ENCODE measurements at regions not wholly inside any gene's neighbourhood (a gene's known extent, or its start where the extent isn't known, plus 50 kb on each side); places are given as distances from the start of the nearest gene placed in this dataset.

GRCh38 chrX:13123247-13123856 lies 78.9 kb upstream of the FAM9C start:
- Histone ChIP-seq H3K27me3 (ENCODE audit: control insufficient read depth, insufficient read depth, low read length) (no peaks in the 10 kb centered on the region), H3K36me3 (ENCODE audit: control insufficient read depth, insufficient read depth, low read length) (no peaks in the 10 kb centered on the region), H3K4me3 (ENCODE audit: low read depth, low read length) (peak overlapping the region; percentile 43), H3K9me3 (ENCODE audit: control insufficient read depth in 2 of 2, low read length in 2 of 2) (no peaks in the 10 kb centered on the region), H3K4me1 (ENCODE audit: control insufficient read depth, insufficient read depth, low read length, poor library complexity, severe bottlenecking) (peaks cover 15% of the 10 kb centered on the region), H3K27ac (ENCODE audit: insufficient read depth, low read length, poor library complexity, severe bottlenecking) (no peak overlapping the region)
- Mint-ChIP-seq H3K27ac (peak overlapping the region; percentile 32 to 92 (median 79)), H3K4me3 (peak overlapping the region; percentile 4 to 74 (median 58)), H3K9me3 (peaks cover 0 to 2% (median 0%) of the 10 kb centered on the region in 7 donors), H3K27me3 (no peaks in the 10 kb centered on the region), H3K36me3 (no peaks in the 10 kb centered on the region), H3K4me1 (peaks cover 17 to 42% (median 19%) of the 10 kb centered on the region in 4 donors)
- DNase-seq (no peak), ATAC-seq (ENCODE audit: low read depth in 2 of 2) (no peak)

- no peaks in the 10 kb centered on the region for H3K36me3 Mint-ChIP-seq
- Histone ChIP-seq H3K4me3 (ENCODE audit: low read depth, low read length) (no peak overlapping the region), H3K9me3 (ENCODE audit: control insufficient read depth in 2 of 2, low read length in 2 of 2) (no peaks in the 10 kb centered on the region), H3K27me3 (ENCODE audit: control insufficient read depth, insufficient read depth, low read length) (no peaks in the 10 kb centered on the region), H3K4me1 (ENCODE audit: control insufficient read depth, insufficient read depth, low read length, poor library complexity, severe bottlenecking) (peaks cover 15% of the 10 kb centered on the region), H3K27ac (ENCODE audit: insufficient read depth, low read length, poor library complexity, severe bottlenecking) (no peak overlapping the region), H3K36me3 (ENCODE audit: control insufficient read depth, insufficient read depth, low read length) (no peaks in the 10 kb centered on the region)
- H3K9me3 Mint-ChIP-seq, result peaks cover 0 to 5% (median 0%) of the 10 kb centered on the region in 7 donors
- no peaks in the 10 kb centered on the region for H3K27me3 Mint-ChIP-seq
- H3K27ac Mint-ChIP-seq, result no peak overlapping the region
- peaks cover 16 to 37% (median 18%) of the 10 kb centered on the region in 4 donors for H3K4me1 Mint-ChIP-seq
- ATAC-seq (ENCODE audit: low read depth in 2 of 2) (no peak), DNase-seq (no peak)
- H3K4me3 Mint-ChIP-seq, result peak overlapping the region in 1 of 4 donors; percentile 74
These were observed 76.7 kb upstream of the FAM9C start for GRCh38 chrX:13121020-13121555.

GRCh38 chrX:13120017-13120416 lies 75.6 kb upstream of the FAM9C start:
- no peak overlapping the region for H3K27ac ChIP-seq (ENCODE audit: insufficient read depth, low read length, poor library complexity, severe bottlenecking)
- H3K27ac Mint-ChIP-seq, result peak overlapping the region in 1 of 3 donors; percentile 21
- no peak overlapping the region for H3K4me3 ChIP-seq (ENCODE audit: low read depth, low read length)
- H3K9me3 Mint-ChIP-seq, result peaks cover 0 to 5% (median 0%) of the 10 kb centered on the region in 7 donors
- no peak overlapping the region for H3K4me3 Mint-ChIP-seq
- H3K27me3 Mint-ChIP-seq, result no peaks in the 10 kb centered on the region
- H3K4me1 ChIP-seq (ENCODE audit: control insufficient read depth, insufficient read depth, low read length, poor library complexity, severe bottlenecking), result peaks cover 15% of the 10 kb centered on the region
- H3K36me3 ChIP-seq (ENCODE audit: control insufficient read depth, insufficient read depth, low read length), result no peaks in the 10 kb centered on the region
- no peaks in the 10 kb centered on the region for H3K9me3 ChIP-seq (ENCODE audit: control insufficient read depth in 2 of 2, low read length in 2 of 2)
- peaks cover 16 to 30% (median 18%) of the 10 kb centered on the region in 4 donors for H3K4me1 Mint-ChIP-seq
- DNase-seq, result no peak
- no peaks in the 10 kb centered on the region for H3K36me3 Mint-ChIP-seq
- H3K27me3 ChIP-seq (ENCODE audit: control insufficient read depth, insufficient read depth, low read length), result no peaks in the 10 kb centered on the region
- ATAC-seq (ENCODE audit: low read depth in 2 of 2), result no peak

GRCh38 chrX:13119386-13119785 lies 75.0 kb upstream of the FAM9C start:
- no peaks in the 10 kb centered on the region for H3K27me3 Mint-ChIP-seq
- ATAC-seq (ENCODE audit: low read depth in 2 of 2) (no peak), DNase-seq (no peak)
- H3K36me3 Mint-ChIP-seq, result no peaks in the 10 kb centered on the region
- peaks cover 0 to 5% (median 0%) of the 10 kb centered on the region in 7 donors for H3K9me3 Mint-ChIP-seq
- no peak overlapping the region for H3K4me3 ChIP-seq (ENCODE audit: low read depth, low read length)
- H3K27me3 ChIP-seq (ENCODE audit: control insufficient read depth, insufficient read depth, low read length), result no peaks in the 10 kb centered on the region
- no peaks in the 10 kb centered on the region for H3K36me3 ChIP-seq (ENCODE audit: control insufficient read depth, insufficient read depth, low read length)
- peaks cover 11 to 26% (median 14%) of the 10 kb centered on the region in 4 donors for H3K4me1 Mint-ChIP-seq
- H3K27ac ChIP-seq (ENCODE audit: insufficient read depth, low read length, poor library complexity, severe bottlenecking), result no peak overlapping the region
- no peaks in the 10 kb centered on the region for H3K9me3 ChIP-seq (ENCODE audit: control insufficient read depth in 2 of 2, low read length in 2 of 2)
- no peak overlapping the region for H3K4me3 Mint-ChIP-seq
- no peak overlapping the region for H3K27ac Mint-ChIP-seq
- peaks cover 15% of the 10 kb centered on the region for H3K4me1 ChIP-seq (ENCODE audit: control insufficient read depth, insufficient read depth, low read length, poor library complexity, severe bottlenecking)

GRCh38 chrX:13115146-13115855 lies 70.9 kb upstream of the FAM9C start:
- Histone ChIP-seq H3K9me3 (ENCODE audit: control insufficient read depth in 2 of 2, low read length in 2 of 2) (no peaks in the 10 kb centered on the region), H3K36me3 (ENCODE audit: control insufficient read depth, insufficient read depth, low read length) (no peaks in the 10 kb centered on the region), H3K4me1 (ENCODE audit: control insufficient read depth, insufficient read depth, low read length, poor library complexity, severe bottlenecking) (no peaks in the 10 kb centered on the region), H3K27me3 (ENCODE audit: control insufficient read depth, insufficient read depth, low read length) (no peaks in the 10 kb centered on the region), H3K27ac (ENCODE audit: insufficient read depth, low read length, poor library complexity, severe bottlenecking) (no peak overlapping the region), H3K4me3 (ENCODE audit: low read depth, low read length) (no peak overlapping the region)
- no peak overlapping the region for H3K27ac Mint-ChIP-seq
- DNase-seq, result no peak
- ATAC-seq (ENCODE audit: low read depth in 2 of 2), result no peak
- H3K4me3 Mint-ChIP-seq, result no peak overlapping the region
- H3K4me1 Mint-ChIP-seq, result peaks cover 0 to 2% (median 0%) of the 10 kb centered on the region in 4 donors
- no peaks in the 10 kb centered on the region for H3K27me3 Mint-ChIP-seq
- no peaks in the 10 kb centered on the region for H3K36me3 Mint-ChIP-seq
- H3K9me3 Mint-ChIP-seq, result peaks cover 0 to 7% (median 0%) of the 10 kb centered on the region in 7 donors

GRCh38 chrX:13112499-13112898 lies 68.1 kb upstream of the FAM9C start:
- Histone ChIP-seq H3K36me3 (ENCODE audit: control insufficient read depth, insufficient read depth, low read length) (no peaks in the 10 kb centered on the region), H3K4me1 (ENCODE audit: control insufficient read depth, insufficient read depth, low read length, poor library complexity, severe bottlenecking) (no peaks in the 10 kb centered on the region), H3K4me3 (ENCODE audit: low read depth, low read length) (no peak overlapping the region), H3K27me3 (ENCODE audit: control insufficient read depth, insufficient read depth, low read length) (no peaks in the 10 kb centered on the region), H3K9me3 (ENCODE audit: control insufficient read depth in 2 of 2, low read length in 2 of 2) (no peaks in the 10 kb centered on the region), H3K27ac (ENCODE audit: insufficient read depth, low read length, poor library complexity, severe bottlenecking) (no peak overlapping the region)
- H3K4me3 Mint-ChIP-seq, result no peak overlapping the region
- no peaks in the 10 kb centered on the region for H3K36me3 Mint-ChIP-seq
- H3K9me3 Mint-ChIP-seq, result peaks cover 0 to 6% (median 0%) of the 10 kb centered on the region in 7 donors
- DNase-seq (no peak), ATAC-seq (ENCODE audit: low read depth in 2 of 2) (no peak)
- no peak overlapping the region for H3K27ac Mint-ChIP-seq
- peaks cover 0 to 2% (median 0%) of the 10 kb centered on the region in 4 donors for H3K4me1 Mint-ChIP-seq
- no peaks in the 10 kb centered on the region for H3K27me3 Mint-ChIP-seq

GRCh38 chrX:13110433-13111324 lies 66.3 kb upstream of the FAM9C start:
- H3K27me3 ChIP-seq (ENCODE audit: control insufficient read depth, insufficient read depth, low read length), result no peaks in the 10 kb centered on the region
- Mint-ChIP-seq H3K9me3 (peaks cover 0 to 1% (median 0%) of the 10 kb centered on the region in 7 donors), H3K27ac (no peak overlapping the region), H3K36me3 (no peaks in the 10 kb centered on the region), H3K4me1 (peaks cover 0 to 2% (median 0%) of the 10 kb centered on the region in 4 donors), H3K27me3 (no peaks in the 10 kb centered on the region), H3K4me3 (no peak overlapping the region)
- H3K36me3 ChIP-seq (ENCODE audit: control insufficient read depth, insufficient read depth, low read length), result no peaks in the 10 kb centered on the region
- no peak for ATAC-seq (ENCODE audit: low read depth in 2 of 2)
- H3K27ac ChIP-seq (ENCODE audit: insufficient read depth, low read length, poor library complexity, severe bottlenecking), result no peak overlapping the region
- DNase-seq, result no peak
- H3K9me3 ChIP-seq (ENCODE audit: control insufficient read depth in 2 of 2, low read length in 2 of 2), result no peaks in the 10 kb centered on the region
- H3K4me1 ChIP-seq (ENCODE audit: control insufficient read depth, insufficient read depth, low read length, poor library complexity, severe bottlenecking), result no peaks in the 10 kb centered on the region
- H3K4me3 ChIP-seq (ENCODE audit: low read depth, low read length), result no peak overlapping the region

Data from CD4-positive, CD25-positive, alpha-beta regulatory T cell (primary cell).